ENCODE measurements at regions not wholly inside any gene's neighbourhood (a gene's known extent, or its start where the extent isn't known, plus 50 kb on each side); places are given as distances from the start of the nearest gene placed in this dataset.
"Not testable (repeated sequence)": the region's sequence is repeated elsewhere in the genome, so short reads cannot be mapped to it uniquely, and the experiment has no call there.

DNA sequence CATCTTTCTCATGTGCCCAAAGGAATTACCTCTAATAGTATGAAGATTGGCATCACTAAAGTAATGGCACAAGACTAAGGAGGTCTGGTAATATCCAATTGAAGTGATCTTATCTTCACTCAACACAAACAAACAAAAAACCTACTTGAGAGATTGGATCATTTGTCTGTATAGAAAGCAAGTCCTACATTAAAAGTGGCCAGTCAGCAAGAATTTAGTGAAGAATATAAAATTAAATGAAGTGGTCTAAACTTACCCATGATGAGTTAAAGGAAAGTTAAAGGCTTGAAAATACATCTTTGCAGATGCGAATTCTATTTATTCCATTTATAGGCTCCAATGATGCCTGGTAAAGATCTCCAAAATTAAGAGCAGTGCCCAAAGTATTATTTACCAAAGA lies 350.3 kb upstream of the PCSK5 start:
- no peak for DNase-seq (ENCODE audit: low spot score)

DNA sequence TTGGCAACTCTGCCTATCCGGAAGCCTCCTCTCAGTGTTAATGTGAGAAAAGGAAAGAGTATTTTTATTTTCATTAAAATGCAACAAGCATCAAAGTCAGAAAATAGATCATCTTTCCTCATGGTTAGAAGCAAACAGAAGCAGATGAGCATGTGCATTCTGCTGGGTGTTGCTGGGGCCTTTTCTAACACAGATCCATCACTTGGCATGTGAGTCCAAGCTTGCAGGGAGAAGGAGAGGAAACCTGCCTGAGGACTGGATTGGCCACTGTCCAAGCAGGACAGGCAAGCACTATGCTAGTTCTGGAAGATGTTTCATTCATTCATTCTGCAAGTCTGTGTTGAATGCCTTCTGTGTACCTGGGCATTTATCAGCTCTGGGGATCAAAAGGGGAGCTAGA lies 348.7 kb upstream of the PCSK5 start:
- DNase-seq (ENCODE audit: low spot score) = no peak

DNA sequence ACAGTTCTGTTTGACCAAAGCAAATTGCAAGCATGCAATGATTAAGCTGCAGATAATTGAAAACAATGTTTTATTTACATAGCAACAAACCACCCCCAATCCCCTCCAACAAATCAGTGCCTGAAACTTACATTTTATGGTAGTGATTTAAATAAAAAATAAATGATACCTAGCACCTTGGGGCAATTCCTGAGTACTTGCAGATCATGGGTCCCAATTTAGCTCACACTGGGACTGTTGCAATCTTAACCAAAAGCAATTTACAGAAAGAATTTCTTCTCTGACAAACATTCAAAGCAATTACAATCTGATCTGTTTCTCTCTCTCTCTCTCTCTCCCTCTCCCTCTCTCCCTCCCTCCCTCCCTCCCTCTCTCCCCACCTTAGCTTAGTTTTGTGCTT lies 345.7 kb upstream of the PCSK5 start:
- DNase-seq (ENCODE audit: low spot score) = no peak

DNA sequence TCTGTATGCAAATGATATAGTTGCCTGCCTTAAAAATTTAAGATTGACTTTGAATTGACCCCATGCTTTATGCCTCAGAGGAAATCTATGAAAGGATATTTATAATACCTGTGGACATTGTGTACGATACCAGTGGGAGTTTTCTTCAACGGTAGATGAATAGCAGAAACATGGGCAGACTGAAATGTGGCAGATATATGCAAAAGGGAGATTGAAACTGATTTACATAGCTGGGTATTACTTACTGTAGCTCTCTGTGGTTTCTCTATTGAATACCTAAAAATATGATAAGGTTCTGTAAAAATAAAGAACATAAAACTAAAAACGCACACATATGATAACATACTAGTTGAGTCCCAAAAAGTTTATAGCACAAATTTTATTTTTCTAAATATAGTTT lies 345.2 kb upstream of the PCSK5 start:
- DNase-seq (ENCODE audit: low spot score) = no peak

DNA sequence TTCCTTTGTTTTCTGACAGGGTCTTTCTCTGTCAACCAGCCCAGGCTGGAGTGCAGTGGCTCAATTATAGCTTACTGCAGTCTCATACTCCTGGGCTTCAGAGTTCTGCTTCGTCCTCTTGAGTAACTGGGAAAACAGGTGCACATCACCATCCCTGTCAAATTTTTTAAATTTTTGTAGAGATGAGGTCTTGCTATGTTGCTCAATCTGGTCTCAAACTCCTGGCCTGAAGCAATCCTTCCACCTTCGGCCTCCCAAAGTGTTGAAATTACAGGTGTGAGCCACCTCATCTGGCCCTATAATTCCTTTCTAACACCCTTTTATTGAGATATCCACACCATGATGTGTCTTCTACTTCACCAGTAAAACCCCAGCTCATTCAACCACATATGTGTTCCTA lies 341.6 kb upstream of the PCSK5 start:
- DNase-seq (ENCODE audit: low spot score) = no peak

DNA sequence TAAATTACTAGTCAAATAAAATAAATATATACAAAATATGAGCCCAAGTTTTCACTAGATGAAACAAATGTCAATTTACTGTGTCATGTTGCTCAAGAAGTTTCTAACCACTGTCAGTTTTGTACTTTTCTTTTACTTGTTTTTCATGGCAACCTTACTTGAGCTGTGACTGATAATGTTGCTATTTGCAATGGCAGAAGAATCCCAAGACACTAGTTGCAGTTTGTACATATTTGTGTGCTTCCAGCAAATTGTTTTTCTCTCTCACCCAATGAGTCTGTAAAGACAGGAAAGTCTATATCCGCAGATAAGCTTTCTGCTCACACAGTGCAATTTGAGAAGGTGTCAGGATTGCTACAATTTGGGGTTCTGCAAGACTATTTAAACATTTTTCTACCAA lies 338.6 kb upstream of the PCSK5 start:
- DNase-seq (ENCODE audit: low spot score) = no peak

DNA sequence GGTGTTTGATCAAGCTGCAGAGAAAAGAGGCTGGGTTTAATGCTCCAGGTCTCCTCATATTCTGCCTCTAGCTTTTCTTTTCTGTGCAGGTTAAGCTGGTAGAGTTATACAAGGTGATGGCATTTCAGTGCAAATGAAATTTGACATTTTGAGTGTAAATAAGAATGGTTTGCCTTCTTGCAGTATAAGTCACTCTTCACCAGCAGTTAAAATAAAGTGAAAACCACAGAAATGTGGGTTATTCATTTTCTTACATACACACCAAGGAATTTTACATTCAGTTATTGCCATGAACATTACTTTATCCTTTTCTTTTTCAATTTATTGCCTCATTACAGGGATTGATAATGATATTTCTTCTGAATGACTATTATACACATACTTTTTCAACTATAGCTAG lies 337.5 kb upstream of the PCSK5 start:
- DNase-seq (ENCODE audit: low spot score) = no peak

DNA sequence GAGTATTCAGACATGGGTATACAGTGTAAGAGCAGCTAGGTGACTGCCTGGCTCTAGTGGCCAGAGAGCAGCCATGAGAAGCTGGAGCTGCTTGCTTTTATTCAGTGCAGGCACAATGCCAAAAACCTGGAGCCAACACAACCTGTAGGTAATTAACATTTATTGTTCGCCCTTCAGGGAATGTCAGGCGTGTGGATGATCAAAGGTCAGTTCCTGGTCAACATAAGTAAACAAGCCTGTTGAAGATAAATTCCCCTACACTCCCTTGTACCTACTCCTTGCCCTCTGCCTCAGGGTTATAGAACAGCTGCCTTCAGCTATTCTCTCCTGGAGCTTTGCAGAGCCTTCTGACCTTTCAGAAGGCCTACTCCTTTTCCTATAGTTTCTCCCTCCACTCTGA lies 323.7 kb upstream of the PCSK5 start:
- not testable (repeated sequence) for DNase-seq (ENCODE audit: low spot score)

DNA sequence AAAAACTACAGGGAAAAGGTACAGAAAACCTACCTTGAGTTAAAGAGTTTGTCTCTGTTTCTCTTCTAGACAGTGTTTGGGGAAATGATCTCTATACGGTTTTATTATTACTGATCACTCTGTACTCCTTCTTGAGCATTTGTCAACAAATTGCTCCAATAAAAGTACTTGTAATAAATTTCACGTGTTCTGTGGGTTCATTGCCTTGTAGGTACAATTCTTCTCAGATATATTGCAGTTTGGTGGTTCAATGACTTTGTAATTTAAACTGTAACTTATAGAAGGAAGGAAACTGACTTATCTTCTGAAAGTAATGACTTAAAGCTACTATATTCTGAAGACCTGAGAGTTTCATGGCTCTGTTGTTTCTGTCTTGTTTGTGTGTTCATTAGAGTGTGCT lies 319.9 kb upstream of the PCSK5 start:
- no peak for DNase-seq (ENCODE audit: low spot score)

DNA sequence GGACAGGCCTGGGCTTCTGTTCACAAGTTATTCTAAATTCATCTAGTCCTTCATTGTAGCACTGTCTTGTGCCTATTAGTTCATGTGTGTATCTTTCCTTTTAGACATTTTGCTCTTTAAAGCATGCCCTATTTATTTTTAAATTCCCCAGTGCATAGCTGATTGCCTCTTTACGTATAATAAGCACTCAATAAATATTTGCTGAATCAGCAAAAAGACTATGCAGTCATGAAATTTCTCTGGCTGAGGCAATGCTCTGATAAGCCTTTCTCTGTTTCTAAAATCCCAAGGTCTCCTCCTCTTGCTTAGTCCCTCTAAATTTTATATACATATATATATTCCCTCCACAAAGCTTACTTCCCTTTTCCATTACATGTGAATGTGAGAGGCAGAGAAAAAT lies 315.9 kb upstream of the PCSK5 start:
- no peak for DNase-seq (ENCODE audit: low spot score)

DNA sequence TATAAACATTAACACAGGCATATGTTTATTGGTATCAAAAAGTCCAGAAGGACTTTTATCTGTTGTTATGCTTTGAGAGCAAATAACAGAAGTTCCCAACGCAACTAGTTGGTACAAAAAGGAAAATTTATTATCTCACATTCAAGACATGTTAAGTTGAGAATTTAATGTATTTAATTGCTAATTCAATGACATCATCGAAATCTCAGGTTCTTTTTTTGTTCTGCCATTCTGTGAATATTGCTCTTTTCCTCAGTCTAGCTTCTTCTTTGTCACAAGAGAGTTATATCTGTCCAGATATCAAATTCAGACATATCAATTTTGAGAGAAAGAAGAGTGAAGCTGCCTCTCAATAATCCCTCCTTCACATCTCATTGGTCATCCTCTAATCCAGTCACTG lies 307.6 kb upstream of the PCSK5 start:
- no peak for DNase-seq (ENCODE audit: low spot score)

DNA sequence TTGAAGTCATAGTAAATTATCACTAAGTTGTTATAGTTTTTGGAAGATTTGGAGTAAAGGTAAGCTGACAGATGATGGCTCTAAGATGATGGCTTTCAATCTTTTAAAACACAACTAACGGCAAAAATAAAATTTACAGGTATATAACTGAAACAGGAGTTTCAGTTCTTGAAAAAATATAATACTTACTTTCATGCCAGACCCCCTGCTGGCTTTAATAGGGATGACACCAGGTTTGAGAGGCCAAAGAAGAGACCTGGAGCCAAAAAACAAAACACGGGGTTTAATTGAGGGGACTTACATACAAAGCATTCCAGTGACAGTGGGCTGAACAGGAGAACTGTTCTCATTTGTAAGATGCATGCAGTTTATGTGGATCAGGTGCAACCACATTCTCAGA lies 301.7 kb upstream of the PCSK5 start:
- DNase-seq (ENCODE audit: low spot score) = no peak

DNA sequence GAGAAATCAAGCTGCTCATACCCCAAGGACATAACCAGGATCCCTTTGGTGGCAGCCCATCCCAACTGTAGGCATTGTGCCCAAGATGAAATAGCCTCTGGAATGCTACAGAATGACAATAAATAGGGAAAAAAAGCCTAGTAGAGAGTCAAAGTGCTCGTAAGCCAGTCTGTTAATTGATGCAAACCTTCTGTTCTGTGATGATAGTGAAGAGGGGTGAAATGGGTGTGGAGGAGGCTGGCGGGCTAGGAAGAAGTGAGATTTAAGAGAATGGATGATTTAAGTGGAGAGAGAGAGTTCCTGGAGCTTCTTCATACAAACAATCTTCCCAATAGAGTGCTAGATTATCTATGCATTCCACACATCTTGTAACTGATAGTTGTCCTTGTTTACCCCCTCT lies 301.0 kb upstream of the PCSK5 start:
- no peak for DNase-seq (ENCODE audit: low spot score)

DNA sequence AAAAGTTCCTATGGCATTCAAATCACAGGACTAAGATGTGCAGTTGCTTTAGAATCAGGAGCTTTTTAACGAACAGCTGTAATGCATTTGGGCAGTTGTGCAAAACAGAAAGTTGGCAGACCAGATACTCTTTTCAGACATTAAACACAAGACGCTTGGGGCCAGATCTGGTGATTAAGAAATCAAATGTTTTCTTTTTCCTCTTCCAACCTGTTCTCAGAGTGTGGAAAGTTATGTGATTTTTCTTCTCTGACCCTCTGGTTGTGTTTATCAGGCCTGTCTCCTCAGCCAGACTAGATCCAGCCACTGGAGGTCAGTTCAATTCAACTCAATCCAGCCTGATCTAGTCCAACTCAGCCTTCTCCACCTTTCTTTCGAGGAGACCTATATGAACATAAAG lies 298.5 kb upstream of the PCSK5 start:
- DNase-seq (ENCODE audit: low spot score) = no peak

DNA sequence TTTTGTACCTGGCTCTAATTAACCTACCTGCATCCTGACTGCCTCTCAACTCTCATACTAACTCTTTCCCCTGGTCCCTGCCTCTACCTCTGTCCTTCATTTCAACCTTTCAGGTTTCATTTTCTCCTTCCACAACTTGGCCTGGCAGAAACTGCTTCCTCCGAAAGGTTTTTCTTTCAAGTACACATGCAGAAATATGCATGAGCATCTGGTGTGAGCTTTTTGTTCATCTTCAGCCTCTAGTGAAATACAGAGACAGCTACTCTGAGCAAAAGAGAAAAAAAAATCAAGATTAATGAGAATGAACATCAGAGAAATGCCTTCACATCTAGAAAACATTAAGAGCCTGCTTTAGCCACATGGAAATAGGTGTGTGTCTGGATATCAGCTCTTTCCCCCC lies 297.9 kb upstream of the PCSK5 start:
- DNase-seq (ENCODE audit: low spot score) = no peak

DNA sequence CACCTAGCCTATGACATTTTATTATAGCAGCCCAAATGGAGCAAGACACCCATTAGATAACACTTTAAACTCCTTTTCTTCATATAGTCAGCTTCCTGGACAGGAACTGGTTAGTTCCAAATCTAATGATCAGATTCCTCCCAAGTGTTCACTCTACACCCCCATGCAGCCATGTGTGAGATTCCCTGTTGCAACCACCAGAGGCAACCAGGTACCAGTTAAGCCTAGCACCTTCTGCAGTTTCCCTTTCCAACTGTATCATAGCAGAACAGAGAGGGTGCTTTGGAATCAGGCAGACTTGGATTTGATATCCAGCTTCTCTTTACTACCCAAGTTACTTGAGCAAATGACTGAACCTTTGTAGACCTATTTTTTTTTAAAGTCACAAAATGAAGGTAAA lies 296.6 kb upstream of the PCSK5 start:
- no peak for DNase-seq (ENCODE audit: low spot score)

DNA sequence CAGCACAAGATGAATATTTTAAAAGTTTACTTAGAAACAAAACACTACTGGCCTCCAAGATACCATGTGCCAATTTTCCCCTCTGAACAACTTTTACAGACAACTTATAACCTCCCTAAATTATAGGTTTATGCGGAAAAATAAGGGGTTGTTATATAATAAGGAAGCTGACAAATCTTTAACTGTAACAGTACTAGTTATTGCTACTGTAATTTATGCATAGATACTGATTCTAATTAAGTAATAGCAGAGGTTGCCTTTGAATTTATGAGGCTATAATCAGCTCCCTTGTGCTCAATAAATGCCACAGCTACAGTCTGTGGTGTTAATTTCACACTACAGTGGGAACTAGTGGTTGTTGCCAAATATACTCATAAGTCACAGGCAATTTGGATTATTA lies 291.3 kb upstream of the PCSK5 start:
- DNase-seq (ENCODE audit: low spot score) = no peak

DNA sequence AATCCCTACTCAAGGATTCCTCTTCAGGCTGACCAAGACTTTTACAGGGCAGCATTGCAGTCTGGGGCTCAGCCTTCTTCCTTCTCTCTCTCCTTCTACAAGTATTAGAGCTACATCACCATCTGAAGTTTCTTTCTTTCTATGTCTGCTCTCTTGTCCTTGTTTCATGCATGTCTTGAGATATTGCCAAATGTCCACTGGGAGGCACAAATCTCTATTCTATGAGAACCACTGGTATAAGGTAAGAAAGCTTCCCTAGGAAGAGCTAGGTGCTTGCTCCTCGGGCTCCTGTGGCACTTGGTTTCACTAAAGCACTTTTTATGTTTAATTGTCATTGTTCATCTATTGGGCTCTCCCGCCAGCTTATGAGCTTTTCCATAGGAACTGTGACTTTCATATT lies 289.2 kb upstream of the PCSK5 start:
- DNase-seq (ENCODE audit: low spot score) = no peak

DNA sequence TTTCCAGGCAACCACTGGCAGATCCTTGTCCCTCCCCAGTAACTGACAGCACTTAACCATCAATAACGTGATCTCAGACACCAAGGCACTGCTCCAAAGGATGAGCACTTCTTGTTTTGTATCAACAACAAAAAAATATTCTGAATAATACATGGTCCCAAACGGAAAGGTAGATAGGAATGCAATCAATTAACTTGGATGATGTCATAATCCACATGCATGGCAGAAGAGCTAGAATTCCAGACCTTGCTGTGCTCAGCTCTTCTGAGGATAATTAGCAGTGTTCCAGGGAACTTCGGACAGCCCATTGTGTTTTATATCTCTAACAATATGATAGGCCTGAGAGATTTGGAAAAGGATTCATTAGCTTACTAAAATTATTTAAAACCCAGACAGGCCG lies 288.4 kb upstream of the PCSK5 start:
- no peak for DNase-seq (ENCODE audit: low spot score)

DNA sequence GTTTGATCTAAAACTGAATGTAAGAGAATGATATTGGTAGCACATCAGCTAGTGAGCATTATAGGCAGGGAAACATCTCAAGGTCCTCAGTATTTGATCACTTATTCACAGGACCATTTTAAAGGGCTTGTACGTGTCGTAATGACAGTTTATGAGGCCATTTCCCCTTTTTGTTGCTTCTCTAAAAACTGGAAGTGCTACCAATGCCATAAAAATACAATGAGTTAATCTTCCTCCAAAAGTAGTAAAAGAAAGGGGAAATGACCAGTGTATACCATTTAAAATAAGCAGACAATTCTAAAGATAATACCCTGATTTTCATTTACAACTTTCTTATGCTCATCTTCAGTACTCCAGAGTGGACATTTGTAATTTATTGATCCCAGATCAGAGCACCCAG lies 285.8 kb upstream of the PCSK5 start:
- no peak for DNase-seq (ENCODE audit: low spot score)

DNA sequence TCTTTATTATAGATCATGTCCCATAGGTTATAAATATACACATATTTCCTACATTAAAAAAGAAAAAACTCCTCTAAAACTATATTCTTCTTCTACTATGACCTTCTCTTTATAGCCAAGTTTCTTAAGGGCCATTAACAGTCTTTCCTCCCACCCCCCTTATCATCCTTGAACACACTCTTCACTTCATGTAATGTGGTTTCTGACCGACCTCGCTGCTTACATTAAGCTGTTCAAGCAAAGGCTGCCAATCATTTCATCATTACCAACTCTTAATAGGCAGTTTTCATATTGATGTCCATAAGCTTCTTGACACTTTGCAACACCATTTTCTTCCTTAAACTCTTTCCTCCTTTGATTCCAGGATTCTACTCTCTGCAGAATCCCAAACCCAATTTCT lies 283.0 kb upstream of the PCSK5 start:
- DNase-seq (ENCODE audit: low spot score) = no peak

DNA sequence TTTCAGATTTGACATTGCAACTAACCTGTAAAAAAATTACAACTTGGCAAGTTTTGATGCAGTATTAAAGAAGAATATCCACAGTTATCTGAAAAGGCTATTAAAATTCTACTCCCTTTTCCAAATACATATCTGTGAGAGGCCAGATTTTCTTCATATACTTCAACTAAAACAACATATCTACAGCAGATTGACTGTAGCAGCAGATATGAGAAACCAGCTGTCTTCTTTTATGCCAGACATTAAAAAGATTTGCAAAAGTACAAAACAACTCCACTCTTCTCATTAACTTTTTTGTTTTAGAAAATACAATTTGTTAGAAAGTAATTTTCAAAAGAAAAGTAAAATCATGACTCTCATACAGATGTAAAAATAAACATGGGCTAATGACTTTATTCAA lies 281.1 kb upstream of the PCSK5 start:
- no peak for DNase-seq (ENCODE audit: low spot score)

DNA sequence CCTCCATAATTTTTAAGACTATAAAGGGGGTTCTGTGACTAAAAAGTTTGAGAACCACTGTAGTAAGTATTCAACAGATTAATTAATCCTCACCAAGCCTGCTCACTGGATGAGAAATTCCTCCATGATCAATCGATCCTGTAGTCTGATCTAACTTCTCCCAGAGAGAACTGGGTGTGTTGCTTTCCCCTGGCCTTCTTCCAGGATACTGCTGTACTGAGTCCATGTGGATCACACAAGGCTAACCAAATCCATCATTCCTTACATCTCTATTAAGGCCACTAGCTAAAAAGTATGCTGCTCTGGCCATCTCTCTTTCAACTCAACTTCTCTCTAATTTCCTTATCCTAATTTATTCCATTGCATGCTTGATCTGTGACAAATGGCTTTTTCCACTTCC lies 280.2 kb upstream of the PCSK5 start:
- DNase-seq (ENCODE audit: low spot score) = no peak

DNA sequence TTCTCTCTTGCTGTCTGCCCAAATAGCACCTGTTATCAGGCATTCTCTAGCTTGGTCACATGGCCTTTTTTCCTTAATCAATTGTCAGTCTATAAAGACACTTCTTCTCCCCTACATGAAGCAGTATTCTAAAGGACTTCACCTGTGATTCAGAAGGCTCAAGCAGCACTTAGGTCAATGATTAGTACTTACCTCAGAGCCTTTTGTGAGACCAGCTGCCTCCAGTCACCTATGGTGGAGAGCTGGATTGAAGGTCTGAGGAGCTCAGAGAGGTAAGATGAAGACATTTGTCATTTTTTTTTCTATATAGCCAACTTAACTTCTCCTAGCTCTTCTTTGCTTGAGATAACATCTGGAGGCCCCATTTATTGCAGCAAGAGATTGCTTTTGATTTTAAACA lies 278.3 kb upstream of the PCSK5 start:
- no peak for DNase-seq (ENCODE audit: low spot score)

DNA sequence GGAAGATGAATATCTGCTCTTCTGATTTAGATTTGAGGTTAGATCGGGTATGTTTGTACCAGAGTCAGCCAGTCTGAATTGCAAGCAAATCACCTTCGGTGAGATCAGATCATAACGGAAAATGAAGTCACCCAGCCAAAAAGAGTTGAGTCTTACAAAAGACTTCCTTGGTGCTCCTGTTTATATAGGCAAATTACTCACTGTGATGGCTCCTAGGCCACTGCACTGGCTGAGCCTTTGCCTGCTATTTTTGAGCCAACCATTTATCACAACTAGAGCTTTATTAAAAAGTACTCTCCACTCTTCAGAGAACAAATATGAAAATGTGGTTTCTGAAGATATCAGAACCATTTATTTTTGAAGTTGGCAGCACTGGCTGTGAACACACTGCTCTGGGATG lies 277.7 kb upstream of the PCSK5 start:
- no peak for DNase-seq (ENCODE audit: low spot score)
